BE2C (cell line): ENCODE measurements at regions not wholly inside any gene's neighbourhood (a gene's known extent, or its start where the extent isn't known, plus 50 kb on each side); places are given as distances from the start of the nearest gene placed in this dataset.

Experiments
- DNase-seq: peaks from one replicate; pipeline ENCODE4 v3.0.0-alpha.2; 2020
- H3K27me3 ChIP-seq: fragments of 250-450 bp; sonication (Bioruptor Pico); 2 replicates; pipeline ENCODE4 v1.5.1; 2020; ENCODE audit warnings: mild to moderate bottlenecking
- H3K36me3 ChIP-seq: fragments of 250-450 bp; sonication (Bioruptor Pico); 2 replicates; pipeline ENCODE4 v1.5.1; 2020; ENCODE audit warnings: mild to moderate bottlenecking
- H3K4me1 ChIP-seq: fragments of 250-450 bp; sonication (Bioruptor Pico); 2 replicates; pipeline ENCODE4 v1.5.1; 2020
- H3K4me3 ChIP-seq: 2 replicates; pipeline ENCODE4 v1.5.1; 2011; ENCODE audit warnings: low read depth, low read length
- H3K9me3 ChIP-seq: fragments of 250-450 bp; sonication (Bioruptor Pico); 2 replicates; pipeline ENCODE4 v1.5.1; 2020
- TF ChIP-seq, protein P1 (sequence below): IDR thresholded peaks from 2 replicates; pipeline ENCODE4 v1.5.1; 2012; ENCODE audit warnings: mild to moderate bottlenecking, low read depth, low read length

- no peaks in the 10 kb centered on the region; the same call in 1 of the 2 replicates for H3K9me3 ChIP-seq
- H3K4me3 ChIP-seq: no peak overlapping the region
- H3K27me3 ChIP-seq: no peaks in the 10 kb centered on the region
- peaks cover 8% of the 10 kb centered on the region for H3K4me1 ChIP-seq
- DNase-seq: no peak
- TF ChIP-seq, protein P1, sequence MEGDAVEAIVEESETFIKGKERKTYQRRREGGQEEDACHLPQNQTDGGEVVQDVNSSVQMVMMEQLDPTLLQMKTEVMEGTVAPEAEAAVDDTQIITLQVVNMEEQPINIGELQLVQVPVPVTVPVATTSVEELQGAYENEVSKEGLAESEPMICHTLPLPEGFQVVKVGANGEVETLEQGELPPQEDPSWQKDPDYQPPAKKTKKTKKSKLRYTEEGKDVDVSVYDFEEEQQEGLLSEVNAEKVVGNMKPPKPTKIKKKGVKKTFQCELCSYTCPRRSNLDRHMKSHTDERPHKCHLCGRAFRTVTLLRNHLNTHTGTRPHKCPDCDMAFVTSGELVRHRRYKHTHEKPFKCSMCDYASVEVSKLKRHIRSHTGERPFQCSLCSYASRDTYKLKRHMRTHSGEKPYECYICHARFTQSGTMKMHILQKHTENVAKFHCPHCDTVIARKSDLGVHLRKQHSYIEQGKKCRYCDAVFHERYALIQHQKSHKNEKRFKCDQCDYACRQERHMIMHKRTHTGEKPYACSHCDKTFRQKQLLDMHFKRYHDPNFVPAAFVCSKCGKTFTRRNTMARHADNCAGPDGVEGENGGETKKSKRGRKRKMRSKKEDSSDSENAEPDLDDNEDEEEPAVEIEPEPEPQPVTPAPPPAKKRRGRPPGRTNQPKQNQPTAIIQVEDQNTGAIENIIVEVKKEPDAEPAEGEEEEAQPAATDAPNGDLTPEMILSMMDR: no peak
- no peaks in the 10 kb centered on the region for H3K36me3 ChIP-seq
Observed at GRCh38 chr16:51896013-51896412, 650.9 kb downstream of the TOX3 start.

DNA sequence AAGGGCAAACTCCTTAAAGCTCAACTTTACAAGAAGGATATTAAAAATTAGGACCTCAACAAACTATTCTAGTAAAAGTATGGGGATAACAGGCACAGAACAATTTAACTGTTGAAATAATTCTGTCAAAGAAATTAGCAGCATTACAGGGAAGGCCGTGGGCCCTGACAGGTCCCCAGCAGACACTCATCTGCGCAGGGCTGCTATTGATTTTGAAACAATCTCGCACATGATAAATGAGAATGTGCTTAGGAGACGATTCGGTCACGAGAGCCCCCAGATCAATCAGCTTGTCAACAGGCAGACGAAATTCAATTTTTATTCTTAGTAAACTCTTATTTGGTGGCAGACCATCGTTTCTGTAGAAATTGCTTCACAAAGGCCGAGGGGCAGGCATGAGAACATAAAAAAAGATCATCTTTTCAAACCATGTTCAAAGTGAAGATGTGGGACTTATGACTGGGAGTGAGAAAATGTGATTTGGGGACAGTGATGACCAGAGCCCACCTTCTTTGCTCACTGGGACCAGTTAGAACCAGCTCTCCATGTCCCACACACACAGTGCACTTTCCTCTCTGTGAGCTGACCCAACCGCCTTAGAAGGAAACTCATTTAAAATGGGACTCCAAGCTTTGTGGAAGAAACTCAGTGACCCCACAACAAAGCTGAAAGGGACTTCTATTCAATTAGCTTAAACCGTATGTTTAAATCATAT lies 654.5 kb downstream of the TOX3 start:
- no peak for DNase-seq
- Histone ChIP-seq H3K36me3 (no peaks in the 10 kb centered on the region), H3K4me3 (no peak overlapping the region), H3K4me1 (peaks cover 8% of the 10 kb centered on the region), H3K9me3 (no peaks in the 10 kb centered on the region; the same call in 1 of the 2 replicates), H3K27me3 (no peaks in the 10 kb centered on the region)
- TF ChIP-seq, protein P1: no peak

GRCh38 chr16:51888534-51888933 lies 658.4 kb downstream of the TOX3 start:
- Histone ChIP-seq H3K36me3 (no peaks in the 10 kb centered on the region), H3K27me3 (no peaks in the 10 kb centered on the region), H3K4me3 (no peak overlapping the region), H3K9me3 (no peaks in the 10 kb centered on the region), H3K4me1 (peaks cover 8% of the 10 kb centered on the region)
- DNase-seq: no peak
- TF ChIP-seq, protein P1: no peak

- H3K27me3 ChIP-seq: no peaks in the 10 kb centered on the region
- no peak for DNase-seq
- H3K4me1 ChIP-seq: peaks cover 6% of the 10 kb centered on the region
- H3K36me3 ChIP-seq: no peaks in the 10 kb centered on the region
- H3K4me3 ChIP-seq: no peak overlapping the region
- no peaks in the 10 kb centered on the region for H3K9me3 ChIP-seq
- TF ChIP-seq, protein P1: no peak
Observed at GRCh38 chr16:51888016-51888415, 658.9 kb downstream of the TOX3 start.

DNA sequence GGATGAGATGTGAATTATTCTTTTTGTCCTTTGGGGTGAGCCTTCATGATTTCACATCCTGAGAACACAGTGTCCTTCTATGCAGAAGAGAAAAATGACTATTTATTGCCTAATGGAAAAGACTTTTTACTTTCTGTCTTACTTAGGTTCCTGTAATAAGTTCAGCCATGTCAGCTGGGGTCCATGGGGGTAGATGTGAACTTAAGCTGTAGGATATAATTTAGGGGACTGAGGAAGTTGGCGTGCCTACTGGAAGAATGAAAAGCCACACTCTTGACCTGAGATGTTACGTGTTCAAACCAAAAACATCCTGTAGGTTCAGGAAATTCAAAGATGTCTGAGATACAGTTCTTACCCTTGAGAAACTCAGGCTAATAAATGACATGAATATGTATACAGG lies 660.5 kb downstream of the TOX3 start:
- TF ChIP-seq, protein P1: no peak
- H3K36me3 ChIP-seq: no peaks in the 10 kb centered on the region

GRCh38 chr16:51884773-51885172 lies 662.2 kb downstream of the TOX3 start:
- no peak for DNase-seq
- Histone ChIP-seq H3K27me3 (no peaks in the 10 kb centered on the region), H3K36me3 (no peaks in the 10 kb centered on the region), H3K4me1 (no peaks in the 10 kb centered on the region; the same call in 1 of the 2 replicates), H3K4me3 (no peak overlapping the region), H3K9me3 (no peaks in the 10 kb centered on the region)
- TF ChIP-seq, protein P1: no peak

More for the DNA sequence above, 660.5 kb downstream of the TOX3 start:
- Histone ChIP-seq H3K4me3 (no peak overlapping the region), H3K27me3 (no peaks in the 10 kb centered on the region), H3K9me3 (no peaks in the 10 kb centered on the region), H3K4me1 (no peaks in the 10 kb centered on the region; the same call in 1 of the 2 replicates)
- no peak for DNase-seq
